Vagina (tissue), 2 donors: ENCODE measurements at regions not wholly inside any gene's neighbourhood (a gene's known extent, or its start where the extent isn't known, plus 50 kb on each side); places are given as distances from the start of the nearest gene placed in this dataset.
"Not testable (repeated sequence)": the region's sequence is repeated elsewhere in the genome, so short reads cannot be mapped to it uniquely, and the experiment has no call there.

ENCODE experiments used
- POLR2A ChIP-seq, 2 donors: fragments of 450-650 bp; IDR thresholded peaks; one replicate each; pipeline ENCODE4 v1.6.1; 2017; ENCODE audit warnings: antibody characterized with exemption in 2 of 2, mild to moderate bottlenecking in 2 of 2, moderate library complexity in 2 of 2
- POLR2AphosphoS5 ChIP-seq, 2 donors: sonication (generic); formaldehyde crosslinking; IDR thresholded peaks; one replicate each; pipeline ENCODE4 v1.9.0; 2017; ENCODE audit warnings: antibody characterized with exemption in 2 of 2, mild to moderate bottlenecking in 2 of 2, low read depth in 1 of 2; ENCODE audit not compliant: insufficient read depth in 1 of 2
- TF ChIP-seq, protein P1 (sequence below), 3 experiments: fragments of 450-650 bp in 2 of 3; fragments of 200-600 bp in 1 of 3; sonication (generic) in 1 of 3; IDR thresholded peaks; one replicate each; pipeline ENCODE4 v1.5.1; 2017 to 2019; ENCODE audit warnings: antibody characterized with exemption in 3 of 3, mild to moderate bottlenecking in 2 of 3, moderate library complexity in 2 of 3

- TF ChIP-seq, protein P1, sequence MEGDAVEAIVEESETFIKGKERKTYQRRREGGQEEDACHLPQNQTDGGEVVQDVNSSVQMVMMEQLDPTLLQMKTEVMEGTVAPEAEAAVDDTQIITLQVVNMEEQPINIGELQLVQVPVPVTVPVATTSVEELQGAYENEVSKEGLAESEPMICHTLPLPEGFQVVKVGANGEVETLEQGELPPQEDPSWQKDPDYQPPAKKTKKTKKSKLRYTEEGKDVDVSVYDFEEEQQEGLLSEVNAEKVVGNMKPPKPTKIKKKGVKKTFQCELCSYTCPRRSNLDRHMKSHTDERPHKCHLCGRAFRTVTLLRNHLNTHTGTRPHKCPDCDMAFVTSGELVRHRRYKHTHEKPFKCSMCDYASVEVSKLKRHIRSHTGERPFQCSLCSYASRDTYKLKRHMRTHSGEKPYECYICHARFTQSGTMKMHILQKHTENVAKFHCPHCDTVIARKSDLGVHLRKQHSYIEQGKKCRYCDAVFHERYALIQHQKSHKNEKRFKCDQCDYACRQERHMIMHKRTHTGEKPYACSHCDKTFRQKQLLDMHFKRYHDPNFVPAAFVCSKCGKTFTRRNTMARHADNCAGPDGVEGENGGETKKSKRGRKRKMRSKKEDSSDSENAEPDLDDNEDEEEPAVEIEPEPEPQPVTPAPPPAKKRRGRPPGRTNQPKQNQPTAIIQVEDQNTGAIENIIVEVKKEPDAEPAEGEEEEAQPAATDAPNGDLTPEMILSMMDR (IDR thresholded peaks at IDR 0.05) = not testable (repeated sequence)
- TF ChIP-seq POLR2A (IDR thresholded peaks at IDR 0.05); POLR2AphosphoS5 (IDR thresholded peaks at IDR 0.05; ENCODE audit: insufficient read depth in 1 of 2, low read depth in 1 of 2): not testable (repeated sequence)
These were observed 457.6 kb downstream of the GOLGA6L6 start for GRCh38 chr15:20084026-20084425.
